Panc1 (cell line): ENCODE measurements at regions not wholly inside any gene's neighbourhood (a gene's known extent, or its start where the extent isn't known, plus 50 kb on each side); places are given as distances from the start of the nearest gene placed in this dataset.

ENCODE experiments used
- POLR2AphosphoS5 ChIP-seq: IDR thresholded peaks from 2 replicates; pipeline ENCODE4 v1.6.1; 2012; ENCODE audit warnings: mild to moderate bottlenecking, low read depth, low read length, moderate library complexity
- SIN3A ChIP-seq: IDR thresholded peaks from 2 replicates; pipeline ENCODE4 v1.6.1; 2012; ENCODE audit warnings: low read depth, mild to moderate bottlenecking, low read length, moderate library complexity, borderline replicate concordance; ENCODE audit not compliant: insufficient read depth
- TCF7L2 ChIP-seq: IDR thresholded peaks from 2 replicates; pipeline ENCODE4 v1.6.1; 2011; ENCODE audit warnings: mild to moderate bottlenecking, low read depth, low read length, inconsistent platforms
- TF ChIP-seq, protein P1 (sequence below): fragments of 450-650 bp; IDR thresholded peaks from 2 replicates; pipeline ENCODE4 v1.5.1; 2017; ENCODE audit warnings: mild to moderate bottlenecking
- TF ChIP-seq, protein P2 (sequence below), 2 experiments: IDR thresholded peaks; 2 replicates each; pipeline ENCODE4 v1.6.1; 2011 to 2012; ENCODE audit warnings: low read depth in 2 of 2, control low read depth in 1 of 2, low read length in 1 of 2, mild to moderate bottlenecking in 1 of 2, moderate library complexity in 1 of 2; ENCODE audit not compliant: insufficient read depth in 1 of 2

DNA sequence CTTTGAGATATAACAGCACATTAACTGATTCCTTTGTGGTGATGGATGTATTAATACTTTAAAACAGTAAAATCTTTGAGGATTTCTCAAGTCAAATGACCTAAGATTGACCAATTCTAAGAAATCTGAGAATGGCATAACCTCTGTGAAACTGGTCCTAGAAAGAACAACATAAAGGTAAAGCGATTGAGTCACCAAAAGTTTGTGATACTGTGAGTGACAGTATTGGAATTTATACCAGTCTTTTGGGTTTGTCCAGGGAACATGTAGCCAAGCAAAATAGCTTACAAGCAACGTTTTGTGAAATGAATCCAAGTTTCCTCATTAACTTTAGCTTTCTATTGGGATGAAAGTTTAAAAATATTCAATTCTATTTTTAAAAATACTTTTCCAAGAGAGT, 157.4 kb upstream of the TMEM196 start:
- TF ChIP-seq, protein P1, sequence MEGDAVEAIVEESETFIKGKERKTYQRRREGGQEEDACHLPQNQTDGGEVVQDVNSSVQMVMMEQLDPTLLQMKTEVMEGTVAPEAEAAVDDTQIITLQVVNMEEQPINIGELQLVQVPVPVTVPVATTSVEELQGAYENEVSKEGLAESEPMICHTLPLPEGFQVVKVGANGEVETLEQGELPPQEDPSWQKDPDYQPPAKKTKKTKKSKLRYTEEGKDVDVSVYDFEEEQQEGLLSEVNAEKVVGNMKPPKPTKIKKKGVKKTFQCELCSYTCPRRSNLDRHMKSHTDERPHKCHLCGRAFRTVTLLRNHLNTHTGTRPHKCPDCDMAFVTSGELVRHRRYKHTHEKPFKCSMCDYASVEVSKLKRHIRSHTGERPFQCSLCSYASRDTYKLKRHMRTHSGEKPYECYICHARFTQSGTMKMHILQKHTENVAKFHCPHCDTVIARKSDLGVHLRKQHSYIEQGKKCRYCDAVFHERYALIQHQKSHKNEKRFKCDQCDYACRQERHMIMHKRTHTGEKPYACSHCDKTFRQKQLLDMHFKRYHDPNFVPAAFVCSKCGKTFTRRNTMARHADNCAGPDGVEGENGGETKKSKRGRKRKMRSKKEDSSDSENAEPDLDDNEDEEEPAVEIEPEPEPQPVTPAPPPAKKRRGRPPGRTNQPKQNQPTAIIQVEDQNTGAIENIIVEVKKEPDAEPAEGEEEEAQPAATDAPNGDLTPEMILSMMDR, result no peak
- TF ChIP-seq POLR2AphosphoS5 (no peak), SIN3A (no peak), TCF7L2 (no peak)
- TF ChIP-seq, protein P2, sequence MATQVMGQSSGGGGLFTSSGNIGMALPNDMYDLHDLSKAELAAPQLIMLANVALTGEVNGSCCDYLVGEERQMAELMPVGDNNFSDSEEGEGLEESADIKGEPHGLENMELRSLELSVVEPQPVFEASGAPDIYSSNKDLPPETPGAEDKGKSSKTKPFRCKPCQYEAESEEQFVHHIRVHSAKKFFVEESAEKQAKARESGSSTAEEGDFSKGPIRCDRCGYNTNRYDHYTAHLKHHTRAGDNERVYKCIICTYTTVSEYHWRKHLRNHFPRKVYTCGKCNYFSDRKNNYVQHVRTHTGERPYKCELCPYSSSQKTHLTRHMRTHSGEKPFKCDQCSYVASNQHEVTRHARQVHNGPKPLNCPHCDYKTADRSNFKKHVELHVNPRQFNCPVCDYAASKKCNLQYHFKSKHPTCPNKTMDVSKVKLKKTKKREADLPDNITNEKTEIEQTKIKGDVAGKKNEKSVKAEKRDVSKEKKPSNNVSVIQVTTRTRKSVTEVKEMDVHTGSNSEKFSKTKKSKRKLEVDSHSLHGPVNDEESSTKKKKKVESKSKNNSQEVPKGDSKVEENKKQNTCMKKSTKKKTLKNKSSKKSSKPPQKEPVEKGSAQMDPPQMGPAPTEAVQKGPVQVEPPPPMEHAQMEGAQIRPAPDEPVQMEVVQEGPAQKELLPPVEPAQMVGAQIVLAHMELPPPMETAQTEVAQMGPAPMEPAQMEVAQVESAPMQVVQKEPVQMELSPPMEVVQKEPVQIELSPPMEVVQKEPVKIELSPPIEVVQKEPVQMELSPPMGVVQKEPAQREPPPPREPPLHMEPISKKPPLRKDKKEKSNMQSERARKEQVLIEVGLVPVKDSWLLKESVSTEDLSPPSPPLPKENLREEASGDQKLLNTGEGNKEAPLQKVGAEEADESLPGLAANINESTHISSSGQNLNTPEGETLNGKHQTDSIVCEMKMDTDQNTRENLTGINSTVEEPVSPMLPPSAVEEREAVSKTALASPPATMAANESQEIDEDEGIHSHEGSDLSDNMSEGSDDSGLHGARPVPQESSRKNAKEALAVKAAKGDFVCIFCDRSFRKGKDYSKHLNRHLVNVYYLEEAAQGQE (IDR thresholded peaks at IDR 0.05; ENCODE audit: insufficient read depth in 1 of 2, low read depth in 2 of 2, low read length in 1 of 2), result no peak
